ENCODE measurements at regions not wholly inside any gene's neighbourhood (a gene's known extent, or its start where the extent isn't known, plus 50 kb on each side); places are given as distances from the start of the nearest gene placed in this dataset.

DNA sequence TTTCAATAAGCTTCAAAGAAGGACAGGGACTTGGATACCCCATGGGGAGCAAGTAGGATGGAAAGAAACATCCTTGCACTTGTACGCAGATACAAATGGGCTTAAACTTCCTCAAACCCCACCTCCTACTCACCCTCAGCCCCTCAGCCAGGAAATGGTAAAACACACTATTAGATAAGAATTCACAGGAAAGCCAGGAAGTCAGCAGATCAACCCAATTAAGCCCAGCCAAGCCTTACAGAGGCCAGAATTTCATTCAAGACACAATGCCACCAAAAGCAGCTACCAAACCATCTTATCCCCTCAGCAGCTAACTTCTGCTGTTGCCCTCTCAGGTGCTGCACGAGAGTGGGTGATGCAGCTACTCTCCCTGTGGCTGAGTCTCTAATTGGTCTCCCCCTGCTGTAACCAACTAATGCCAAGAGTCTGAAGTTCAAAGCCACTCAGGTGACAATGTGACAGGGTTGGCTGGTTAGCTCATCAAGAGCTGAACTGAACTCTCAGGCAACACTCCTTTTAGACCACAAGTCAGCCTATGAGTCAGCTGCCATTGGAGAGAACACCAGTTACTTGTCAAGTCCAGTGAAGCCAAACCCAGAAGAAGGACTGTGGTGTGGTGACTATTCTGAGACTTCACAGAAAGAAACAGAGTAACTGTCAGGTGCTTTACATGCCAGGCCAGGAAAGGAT lies 201.9 kb downstream of the ZNF608 start:
- no peaks in the 10 kb centered on the region for H3K36me3 ChIP-seq (ENCODE audit: control insufficient read depth in 4 of 4, insufficient read depth in 3 of 4, low read depth in 1 of 4, low read length in 3 of 4)
- TF ChIP-seq NR2F2 (IDR thresholded peaks at IDR 0.05): no peak
- no peak for TF ChIP-seq EGR1 (IDR thresholded peaks at IDR 0.05; ENCODE audit: low read depth in 2 of 2)
- no peak for TF ChIP-seq JUND (IDR thresholded peaks at IDR 0.05)
- TF ChIP-seq FOXA1 (IDR thresholded peaks at IDR 0.05): no peak
- TF ChIP-seq CTCF (IDR thresholded peaks at IDR 0.05; ENCODE audit: low read depth, low read length, missing input control): no peak
- no peak for TF ChIP-seq GABPA (IDR thresholded peaks at IDR 0.05 in 1 of 2, conservative IDR thresholded peaks at IDR 0.05 in 1 of 2)
- TF ChIP-seq FOXA2 (IDR thresholded peaks at IDR 0.05): no peak
- TF ChIP-seq, protein P1, sequence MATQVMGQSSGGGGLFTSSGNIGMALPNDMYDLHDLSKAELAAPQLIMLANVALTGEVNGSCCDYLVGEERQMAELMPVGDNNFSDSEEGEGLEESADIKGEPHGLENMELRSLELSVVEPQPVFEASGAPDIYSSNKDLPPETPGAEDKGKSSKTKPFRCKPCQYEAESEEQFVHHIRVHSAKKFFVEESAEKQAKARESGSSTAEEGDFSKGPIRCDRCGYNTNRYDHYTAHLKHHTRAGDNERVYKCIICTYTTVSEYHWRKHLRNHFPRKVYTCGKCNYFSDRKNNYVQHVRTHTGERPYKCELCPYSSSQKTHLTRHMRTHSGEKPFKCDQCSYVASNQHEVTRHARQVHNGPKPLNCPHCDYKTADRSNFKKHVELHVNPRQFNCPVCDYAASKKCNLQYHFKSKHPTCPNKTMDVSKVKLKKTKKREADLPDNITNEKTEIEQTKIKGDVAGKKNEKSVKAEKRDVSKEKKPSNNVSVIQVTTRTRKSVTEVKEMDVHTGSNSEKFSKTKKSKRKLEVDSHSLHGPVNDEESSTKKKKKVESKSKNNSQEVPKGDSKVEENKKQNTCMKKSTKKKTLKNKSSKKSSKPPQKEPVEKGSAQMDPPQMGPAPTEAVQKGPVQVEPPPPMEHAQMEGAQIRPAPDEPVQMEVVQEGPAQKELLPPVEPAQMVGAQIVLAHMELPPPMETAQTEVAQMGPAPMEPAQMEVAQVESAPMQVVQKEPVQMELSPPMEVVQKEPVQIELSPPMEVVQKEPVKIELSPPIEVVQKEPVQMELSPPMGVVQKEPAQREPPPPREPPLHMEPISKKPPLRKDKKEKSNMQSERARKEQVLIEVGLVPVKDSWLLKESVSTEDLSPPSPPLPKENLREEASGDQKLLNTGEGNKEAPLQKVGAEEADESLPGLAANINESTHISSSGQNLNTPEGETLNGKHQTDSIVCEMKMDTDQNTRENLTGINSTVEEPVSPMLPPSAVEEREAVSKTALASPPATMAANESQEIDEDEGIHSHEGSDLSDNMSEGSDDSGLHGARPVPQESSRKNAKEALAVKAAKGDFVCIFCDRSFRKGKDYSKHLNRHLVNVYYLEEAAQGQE (IDR thresholded peaks at IDR 0.05): no peak
- no peak for TF ChIP-seq YY1 (IDR thresholded peaks at IDR 0.05)
- TF ChIP-seq RXRA (IDR thresholded peaks at IDR 0.05): no peak
- no peak for TF ChIP-seq RAD21 (IDR thresholded peaks at IDR 0.05)
- no peak for TF ChIP-seq ATF3 (IDR thresholded peaks at IDR 0.05)
- no peak for TF ChIP-seq HNF4A (conservative IDR thresholded peaks at IDR 0.05)
- TF ChIP-seq SP1 (IDR thresholded peaks at IDR 0.05): no peak
- TF ChIP-seq TAF1 (conservative IDR thresholded peaks at IDR 0.05): no peak
- no peak overlapping the region for H3K4me3 ChIP-seq (ENCODE audit: low read depth in 1 of 3, low read length in 3 of 3)
- no peaks in the 10 kb centered on the region for H3K4me1 ChIP-seq (ENCODE audit: control insufficient read depth in 4 of 4, insufficient read depth in 4 of 4, low read length in 3 of 4)
- H3K27ac ChIP-seq (ENCODE audit: low read depth in 1 of 2, low read length in 2 of 2): no peak overlapping the region
- WGBS: 62% methylated on average over 2 of the region's 2 CpGs
- peaks cover 0 to 5% (median 0%) of the 10 kb centered on the region in 4 donors for H3K27me3 ChIP-seq (ENCODE audit: control insufficient read depth in 4 of 4, insufficient read depth in 4 of 4, low read length in 3 of 4)
- no peaks in the 10 kb centered on the region for H3K9me3 ChIP-seq (ENCODE audit: control insufficient read depth in 4 of 4, low read length in 3 of 4)
- H3K9ac ChIP-seq (ENCODE audit: low read depth in 1 of 2, low read length in 2 of 2): no peak overlapping the region
- DNase-seq (ENCODE audit: low spot score): no peak

GRCh38 chr5:124538931-124539330 lies 207.5 kb downstream of the ZNF608 start:
- DNase-seq (ENCODE audit: low spot score): no peak
- no peak overlapping the region for H3K27ac ChIP-seq (ENCODE audit: low read depth in 1 of 2, low read length in 2 of 2)
- H3K27me3 ChIP-seq (ENCODE audit: control insufficient read depth in 4 of 4, insufficient read depth in 4 of 4, low read length in 3 of 4): no peaks in the 10 kb centered on the region
- H3K9ac ChIP-seq (ENCODE audit: low read depth in 1 of 2, low read length in 2 of 2): no peak overlapping the region
- H3K9me3 ChIP-seq (ENCODE audit: control insufficient read depth in 4 of 4, low read length in 3 of 4): no peaks in the 10 kb centered on the region
- TF ChIP-seq GABPA (IDR thresholded peaks at IDR 0.05 in 1 of 2, conservative IDR thresholded peaks at IDR 0.05 in 1 of 2) (no peak), RAD21 (IDR thresholded peaks at IDR 0.05) (no peak), FOXA1 (IDR thresholded peaks at IDR 0.05) (no peak)
- H3K4me3 ChIP-seq (ENCODE audit: low read depth in 1 of 3, low read length in 3 of 3): no peak overlapping the region
- WGBS: 79% methylated on average over 1 of the region's 1 CpG
- no peaks in the 10 kb centered on the region for H3K36me3 ChIP-seq (ENCODE audit: control insufficient read depth in 4 of 4, insufficient read depth in 3 of 4, low read depth in 1 of 4, low read length in 3 of 4)
- no peaks in the 10 kb centered on the region for H3K4me1 ChIP-seq (ENCODE audit: control insufficient read depth in 4 of 4, insufficient read depth in 4 of 4, low read length in 3 of 4)
